Epidermal melanocyte (primary cell): ENCODE measurements at regions not wholly inside any gene's neighbourhood (a gene's known extent, or its start where the extent isn't known, plus 50 kb on each side); places are given as distances from the start of the nearest gene placed in this dataset.

Experiments
- DNase-seq: peaks from one replicate; pipeline ENCODE4 v3.0.0; 2011; ENCODE audit warnings: low spot score; ENCODE audit not compliant: insufficient read length

DNA sequence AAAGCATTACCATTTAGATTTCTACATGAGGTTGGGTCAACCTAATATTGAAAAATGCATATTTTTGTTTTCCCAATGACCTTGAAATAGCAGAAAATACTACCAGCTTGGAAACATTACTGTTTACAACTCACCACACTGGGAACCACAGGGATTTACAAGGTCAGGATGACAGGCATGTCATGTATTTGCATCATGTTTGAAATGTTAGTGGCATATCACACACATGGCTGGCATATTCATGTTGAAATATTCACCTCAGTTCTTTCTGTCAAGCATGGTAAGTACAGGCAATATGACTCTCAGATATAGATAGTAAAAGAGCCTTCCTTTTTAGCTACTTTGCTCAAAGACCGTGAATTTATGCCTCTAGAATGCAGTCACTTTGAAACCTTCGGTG lies 593.5 kb downstream of the NOVA1 start:
- DNase-seq: no peak

GRCh38 chr14:25993830-25994229 lies 604.0 kb downstream of the NOVA1 start:
- no peak for DNase-seq

GRCh38 chr14:25988536-25988935 lies 609.3 kb downstream of the NOVA1 start:
- DNase-seq: no peak

- DNase-seq: no peak
These were observed 642.1 kb downstream of the NOVA1 start for GRCh38 chr14:25955772-25956171.

- DNase-seq: no peak
These were observed 644.2 kb downstream of the NOVA1 start for GRCh38 chr14:25953532-25954139.

GRCh38 chr14:25945746-25946145 lies 652.1 kb downstream of the NOVA1 start:
- DNase-seq: no peak

GRCh38 chr14:25944020-25944419 lies 653.8 kb downstream of the NOVA1 start:
- no peak for DNase-seq

GRCh38 chr14:25943329-25943728 lies 654.5 kb downstream of the NOVA1 start:
- DNase-seq: no peak

GRCh38 chr14:25942090-25942489 lies 655.7 kb downstream of the NOVA1 start:
- DNase-seq: no peak

DNA sequence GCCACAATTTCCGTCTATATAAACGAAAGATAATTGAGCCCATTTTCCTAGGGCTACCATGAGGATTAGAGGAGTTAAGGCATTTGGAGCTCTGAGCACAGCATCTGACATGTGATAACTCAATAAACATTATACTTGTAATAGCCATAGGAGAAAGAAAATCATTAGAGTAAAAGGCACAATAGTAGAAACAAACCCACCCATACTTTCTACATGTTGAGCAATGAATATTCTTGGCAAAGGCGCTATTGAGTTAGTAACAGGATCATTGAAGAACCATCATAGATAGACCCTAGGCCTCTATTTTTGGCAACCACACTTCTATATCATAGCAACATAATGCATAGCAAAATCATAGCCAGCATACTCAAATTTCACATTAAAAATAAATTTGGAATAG lies 664.1 kb downstream of the NOVA1 start:
- no peak for DNase-seq

DNA sequence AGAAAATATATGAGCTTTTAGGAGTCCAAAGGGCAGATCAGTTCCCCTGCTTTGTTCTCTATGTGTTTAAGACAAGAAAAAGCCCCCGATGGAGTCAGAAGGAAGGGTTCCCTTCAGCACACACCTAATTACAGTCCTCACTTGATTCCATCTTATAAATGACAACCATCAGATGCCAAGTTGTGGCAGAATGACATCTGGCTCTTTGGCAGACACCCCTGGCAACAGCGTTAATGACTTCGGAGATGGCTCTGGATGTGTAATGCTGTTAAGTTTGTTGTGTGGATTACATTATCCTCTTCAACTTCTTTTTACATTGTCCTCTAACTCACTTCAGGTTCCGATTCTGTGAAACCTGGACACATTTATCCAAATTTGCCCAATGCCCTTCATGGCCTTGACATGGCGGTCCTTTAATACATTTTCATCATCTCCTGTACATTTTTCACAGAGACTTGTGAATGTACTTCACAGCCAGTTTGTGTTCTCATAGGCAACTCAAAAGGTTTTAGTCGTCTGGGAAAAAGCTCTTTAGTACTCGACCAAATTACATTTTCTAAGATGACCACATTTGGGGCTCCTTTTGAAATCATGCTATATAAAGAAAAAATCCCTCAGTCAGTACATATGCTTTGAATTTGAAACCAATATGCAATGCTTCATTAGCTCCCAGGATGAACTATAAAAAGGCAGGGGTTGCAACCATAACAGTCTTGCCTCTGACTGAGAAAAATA lies 667.8 kb downstream of the NOVA1 start:
- no peak for DNase-seq

DNA sequence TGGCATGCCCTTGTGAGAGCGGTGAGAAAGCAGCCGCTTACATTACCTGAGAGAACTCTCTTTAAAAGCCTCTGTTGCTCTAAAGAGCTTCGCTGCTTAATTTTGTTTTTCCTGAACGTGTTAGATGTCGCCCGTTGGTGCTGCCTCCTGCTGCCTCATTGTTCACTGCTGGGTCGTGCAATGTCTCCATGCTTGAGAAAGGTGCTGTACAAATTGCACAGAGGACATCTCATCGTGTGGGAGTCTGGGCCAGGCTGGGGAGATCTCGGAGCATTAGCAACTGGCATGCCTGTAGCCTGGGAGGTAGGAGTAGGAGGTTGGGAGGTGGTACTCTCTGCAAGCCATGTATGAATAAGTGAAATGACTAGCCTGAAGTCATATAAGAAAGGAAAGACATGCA lies 686.0 kb downstream of the NOVA1 start:
- no peak for DNase-seq

GRCh38 chr14:25909045-25909747 lies 688.6 kb downstream of the NOVA1 start:
- DNase-seq: no peak

DNA sequence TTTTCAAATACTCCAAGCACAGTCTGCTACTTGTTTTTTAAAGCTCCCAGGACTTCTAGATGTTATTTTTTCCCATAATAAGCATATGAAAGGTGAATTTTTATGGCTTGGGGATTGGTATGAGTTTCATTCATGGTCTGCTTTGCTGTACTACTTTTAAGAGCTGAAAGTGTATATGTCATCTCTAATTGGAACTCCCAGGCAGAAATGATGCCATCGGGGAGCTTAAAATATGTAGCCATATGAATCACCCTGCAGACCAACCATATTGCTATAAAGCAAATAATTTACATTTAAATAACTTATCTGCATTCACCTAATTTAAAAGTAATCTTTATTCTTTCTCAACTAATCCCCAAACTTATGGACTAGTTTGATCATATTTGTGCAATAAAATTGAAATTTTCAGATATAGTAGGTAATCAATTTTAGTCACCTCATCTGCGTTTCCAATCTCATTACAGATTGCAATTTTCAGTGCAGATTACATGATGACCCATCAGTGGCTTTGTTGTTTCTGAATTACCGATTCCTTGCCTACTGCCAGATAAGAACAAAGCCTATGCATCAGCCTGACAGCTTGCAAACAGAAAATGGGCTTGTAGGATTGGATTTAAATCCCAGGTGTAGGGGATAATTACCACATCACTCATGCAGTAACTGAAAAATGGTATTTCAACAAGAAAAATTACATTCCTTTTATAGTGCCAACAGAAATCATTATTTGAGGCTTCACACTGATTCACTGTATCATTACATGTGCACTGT lies 689.4 kb downstream of the NOVA1 start:
- DNase-seq: no peak

DNA sequence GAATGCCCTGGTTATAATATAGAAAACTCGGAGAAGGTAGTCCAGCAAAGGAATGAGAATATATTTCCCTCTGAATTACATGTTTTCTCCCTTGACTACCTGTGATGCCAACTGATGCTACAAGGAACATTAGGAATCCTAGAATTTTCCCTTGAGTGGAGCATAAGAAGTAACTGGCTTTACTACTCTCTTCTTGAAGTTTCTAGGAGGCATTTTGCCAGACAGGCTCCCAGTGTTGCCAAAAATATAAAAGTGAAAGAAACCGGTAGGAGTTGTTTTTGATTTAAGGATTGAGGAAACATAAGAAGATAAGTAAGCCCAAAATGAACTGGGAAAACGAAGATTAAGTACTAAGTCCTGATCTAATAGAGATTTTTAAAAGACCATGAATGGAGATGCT lies 693.4 kb downstream of the NOVA1 start:
- no peak for DNase-seq

- DNase-seq: no peak
These were observed 698.6 kb downstream of the NOVA1 start for GRCh38 chr14:25899197-25899596.

DNA sequence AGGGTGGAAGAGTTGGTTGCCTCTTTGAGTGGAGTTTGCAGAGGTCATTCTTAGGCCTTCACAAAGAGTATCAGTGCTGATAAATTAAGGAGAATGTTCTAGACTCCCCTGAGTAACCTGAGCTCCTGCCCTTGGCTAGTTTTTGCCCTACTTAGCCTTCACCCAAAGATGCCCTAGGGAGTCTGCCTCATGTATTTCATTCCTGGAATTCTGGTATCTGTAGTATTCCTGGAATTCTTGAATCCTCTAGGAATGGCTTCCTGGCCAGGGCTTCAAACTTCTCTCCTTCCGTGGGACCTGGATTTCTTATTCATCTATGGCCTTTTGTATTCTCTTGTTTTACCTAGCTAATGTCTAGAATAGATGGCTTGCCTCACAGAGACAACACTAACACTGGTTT lies 701.1 kb downstream of the NOVA1 start:
- no peak for DNase-seq

GRCh38 chr14:25895740-25896139 lies 702.1 kb downstream of the NOVA1 start:
- no peak for DNase-seq

DNA sequence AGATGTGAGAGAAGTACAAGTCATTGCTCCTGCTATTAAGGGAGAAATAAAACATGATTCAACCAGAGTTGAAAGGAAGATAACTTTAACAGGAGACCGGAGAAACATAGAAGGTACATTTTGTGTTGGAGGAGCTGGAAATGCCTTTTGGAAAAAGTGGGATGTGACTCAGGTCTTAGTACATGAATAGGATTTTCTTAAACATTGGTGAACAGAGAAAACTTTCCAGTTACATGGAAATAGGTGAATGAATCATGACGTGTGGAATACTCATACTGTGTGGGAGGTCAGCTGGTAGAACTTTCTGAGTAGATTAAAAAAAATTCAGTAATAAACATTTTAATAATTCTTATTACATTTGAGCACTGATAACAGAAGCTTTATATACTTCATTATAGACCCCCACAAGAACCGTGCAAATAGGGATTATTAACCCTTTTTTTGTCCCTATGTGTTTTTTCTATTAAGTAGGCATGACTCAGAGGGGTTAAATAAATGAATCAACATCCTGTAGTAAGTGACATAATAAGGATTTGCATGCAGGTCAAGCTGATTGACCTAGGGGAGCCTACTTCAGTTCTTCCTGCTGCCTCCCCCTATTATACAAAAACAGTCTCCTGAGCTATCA lies 710.5 kb downstream of the NOVA1 start:
- DNase-seq: no peak

DNA sequence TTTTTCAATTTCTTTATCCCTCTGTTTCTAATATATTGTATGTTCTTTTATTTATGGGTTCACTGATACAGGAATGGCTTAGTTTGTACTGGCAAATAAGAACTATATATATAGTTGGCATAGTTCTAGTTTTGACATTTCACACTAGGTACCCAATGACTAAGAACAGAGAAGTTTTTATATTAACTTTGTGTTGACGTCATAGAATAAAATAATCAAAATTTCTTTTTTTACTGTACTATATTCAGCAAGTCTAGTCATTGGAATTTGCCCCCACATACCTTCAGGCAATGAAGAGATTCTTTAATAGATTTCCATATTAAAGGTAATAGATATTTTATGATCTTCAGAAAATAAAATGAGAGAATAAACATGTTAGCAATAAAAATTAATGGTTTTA lies 713.2 kb downstream of the NOVA1 start:
- no peak for DNase-seq

- no peak for DNase-seq
These were observed 714.9 kb downstream of the NOVA1 start for GRCh38 chr14:25882899-25883298.
